ENCODE measurements at regions not wholly inside any gene's neighbourhood (a gene's known extent, or its start where the extent isn't known, plus 50 kb on each side); places are given as distances from the start of the nearest gene placed in this dataset.

- H3K9me3 ChIP-seq (ENCODE audit: control insufficient read depth, insufficient read depth, low read length) = no peaks in the 10 kb centered on the region
- no peak overlapping the region for H3K4me3 ChIP-seq (ENCODE audit: low read length)
- Mint-ChIP-seq H3K27me3 (ENCODE audit: low read depth in 2 of 2) (peaks cover 0 to 10% of the 10 kb centered on the region in 2 donors), H3K9me3 (no peaks in the 10 kb centered on the region), H3K27ac (no peak overlapping the region), H3K36me3 (no peaks in the 10 kb centered on the region), H3K4me1 (no peaks in the 10 kb centered on the region), H3K4me3 (no peak overlapping the region)
- intact Hi-C loops (cut with micrococcal nuclease) = loop anchor here (5.0 kb wide), 1 partner anchor 1373 kb away; no protein-coding TSS in a partner anchor
- no peaks in the 10 kb centered on the region for H3K4me1 ChIP-seq (ENCODE audit: control insufficient read depth, insufficient read depth, low read length)
- ATAC-seq (no peak), DNase-seq (peak in 1 of 2 donors; percentile 30)
- TF ChIP-seq CTCF (IDR thresholded peaks at IDR 0.05) = peak; percentile 42
- no peaks in the 10 kb centered on the region for H3K27me3 ChIP-seq (ENCODE audit: control insufficient read depth, insufficient read depth, low read length)
- H3K36me3 ChIP-seq (ENCODE audit: control insufficient read depth, insufficient read depth, low read length) = no peaks in the 10 kb centered on the region
- WGBS (ENCODE audit: insufficient coverage) = 26% methylated on average over 5 of the region's 6 CpGs
- no peak overlapping the region for H3K27ac ChIP-seq (ENCODE audit: low read length)
These were observed 651.6 kb downstream of the NTRK3 start for GRCh38 chr15:87604857-87605446.

GRCh38 chr15:87602371-87602770, 654.2 kb downstream of the NTRK3 start:
- Mint-ChIP-seq H3K4me3 (no peak overlapping the region), H3K9me3 (no peaks in the 10 kb centered on the region), H3K27me3 (ENCODE audit: low read depth in 2 of 2) (peaks cover 0 to 9% of the 10 kb centered on the region in 2 donors), H3K27ac (no peak overlapping the region), H3K4me1 (peaks cover 6 to 7% of the 10 kb centered on the region in 2 donors), H3K36me3 (no peaks in the 10 kb centered on the region)
- Histone ChIP-seq H3K9me3 (ENCODE audit: control insufficient read depth, insufficient read depth, low read length) (no peaks in the 10 kb centered on the region), H3K27me3 (ENCODE audit: control insufficient read depth, insufficient read depth, low read length) (no peaks in the 10 kb centered on the region), H3K36me3 (ENCODE audit: control insufficient read depth, insufficient read depth, low read length) (no peaks in the 10 kb centered on the region), H3K27ac (ENCODE audit: low read length) (no peak overlapping the region), H3K4me1 (ENCODE audit: control insufficient read depth, insufficient read depth, low read length) (no peaks in the 10 kb centered on the region), H3K4me3 (ENCODE audit: low read length) (no peak overlapping the region)
- ATAC-seq (no peak), DNase-seq (no peak)
- intact Hi-C loops (cut with micrococcal nuclease) = no loop called here
- TF ChIP-seq CTCF (IDR thresholded peaks at IDR 0.05) = no peak
- 92% methylated on average over 1 of the region's 1 CpG for WGBS (ENCODE audit: insufficient coverage)

DNA sequence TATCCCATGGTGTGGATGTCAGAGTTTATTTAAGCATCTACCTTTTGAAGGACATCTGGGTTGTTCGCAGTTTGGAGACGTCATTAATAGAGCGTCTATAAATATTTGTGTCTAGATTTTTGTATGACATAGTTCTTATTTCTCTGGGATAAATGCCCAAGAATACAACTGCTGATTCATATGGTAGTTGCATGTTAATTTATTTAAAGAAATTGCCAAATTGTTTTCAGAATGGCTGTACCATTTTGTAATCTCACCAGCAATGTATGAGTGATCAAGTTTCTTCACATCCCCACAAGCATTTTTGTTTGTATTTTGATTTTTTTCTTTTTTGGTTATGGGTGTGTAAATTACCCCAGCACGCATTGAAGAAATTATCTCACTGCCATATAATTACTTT, 656.9 kb downstream of the NTRK3 start:
- Mint-ChIP-seq H3K4me1 (peaks cover 15 to 17% of the 10 kb centered on the region in 2 donors), H3K27ac (no peak overlapping the region), H3K36me3 (no peaks in the 10 kb centered on the region), H3K4me3 (no peak overlapping the region), H3K27me3 (ENCODE audit: low read depth in 2 of 2) (peaks cover 0 to 7% of the 10 kb centered on the region in 2 donors), H3K9me3 (peaks cover 0 to 2% of the 10 kb centered on the region in 2 donors)
- intact Hi-C loops (cut with micrococcal nuclease) = no loop called here
- no peaks in the 10 kb centered on the region for H3K27me3 ChIP-seq (ENCODE audit: control insufficient read depth, insufficient read depth, low read length)
- H3K9me3 ChIP-seq (ENCODE audit: control insufficient read depth, insufficient read depth, low read length) = no peaks in the 10 kb centered on the region
- no peak overlapping the region for H3K27ac ChIP-seq (ENCODE audit: low read length)
- TF ChIP-seq CTCF (IDR thresholded peaks at IDR 0.05) = no peak
- no peak overlapping the region for H3K4me3 ChIP-seq (ENCODE audit: low read length)
- no peak for ATAC-seq
- 87% methylated on average over 3 of the region's 4 CpGs for WGBS (ENCODE audit: insufficient coverage)
- DNase-seq = no peak
- H3K4me1 ChIP-seq (ENCODE audit: control insufficient read depth, insufficient read depth, low read length) = no peaks in the 10 kb centered on the region
- no peaks in the 10 kb centered on the region for H3K36me3 ChIP-seq (ENCODE audit: control insufficient read depth, insufficient read depth, low read length)

All from natural killer cell (primary cell).